Ishikawa (cell line): ENCODE measurements at regions not wholly inside any gene's neighbourhood (a gene's known extent, or its start where the extent isn't known, plus 50 kb on each side); places are given as distances from the start of the nearest gene placed in this dataset.

Source experiments
- EGR1 ChIP-seq: IDR thresholded peaks from 2 replicates; pipeline ENCODE4 v1.6.1; 2012
- EP300 ChIP-seq: IDR thresholded peaks from 2 replicates; pipeline ENCODE4 v1.6.1; 2012; ENCODE audit warnings: borderline replicate concordance
- FOXM1 ChIP-seq: IDR thresholded peaks from 2 replicates; pipeline ENCODE4 v1.6.1; 2012; ENCODE audit warnings: low read depth, borderline replicate concordance
- MAX ChIP-seq: IDR thresholded peaks from 2 replicates; pipeline ENCODE4 v1.6.1; 2012
- NFIC ChIP-seq: IDR thresholded peaks from 2 replicates; pipeline ENCODE4 v1.6.1; 2012
- TAF1 ChIP-seq: IDR thresholded peaks from 2 replicates; pipeline ENCODE4 v1.6.1; 2012; ENCODE audit warnings: low read depth, mild to moderate bottlenecking
- TCF12 ChIP-seq: IDR thresholded peaks from 2 replicates; pipeline ENCODE4 v1.6.1; 2012; ENCODE audit warnings: low read depth
- YY1 ChIP-seq: IDR thresholded peaks from 2 replicates; pipeline ENCODE4 v1.6.1; 2012; ENCODE audit warnings: low read depth
- ZBTB7A ChIP-seq: IDR thresholded peaks from 2 replicates; pipeline ENCODE4 v1.6.1; 2012; ENCODE audit warnings: low read depth

DNA sequence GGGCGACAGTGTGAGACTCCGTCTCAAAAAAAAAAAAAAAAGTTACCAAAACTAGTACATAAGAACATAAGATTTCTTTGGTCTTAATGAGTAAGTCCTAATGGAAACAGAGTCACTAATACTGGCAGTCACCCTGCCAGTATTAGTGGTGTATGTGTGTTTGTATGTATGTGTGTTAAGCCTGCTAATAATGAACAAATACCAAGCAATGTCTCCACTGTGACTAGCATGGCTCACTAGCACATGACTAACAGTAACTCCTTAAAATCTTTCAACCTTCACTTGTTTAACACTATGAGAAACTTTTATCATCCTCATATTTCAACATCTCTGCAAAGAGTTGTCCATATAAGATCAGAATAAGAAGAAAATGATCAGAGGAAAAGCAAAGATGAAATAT, 231.0 kb upstream of the ATP11B start:
- TF ChIP-seq MAX: no peak
- TF ChIP-seq FOXM1: no peak
- TF ChIP-seq EGR1: no peak
- no peak for TF ChIP-seq TCF12
- TF ChIP-seq YY1: no peak
- no peak for TF ChIP-seq EP300
- no peak for TF ChIP-seq NFIC
- TF ChIP-seq ZBTB7A: no peak
- no peak for TF ChIP-seq TAF1
